Fibroblast of lung (primary cell): ENCODE measurements at regions not wholly inside any gene's neighbourhood (a gene's known extent, or its start where the extent isn't known, plus 50 kb on each side); places are given as distances from the start of the nearest gene placed in this dataset.

Experiments
- CTCF ChIP-seq, 2 donors: IDR thresholded peaks in 1 of 2; conservative IDR thresholded peaks in 1 of 2; 1 replicate in 1 of 2; 2 replicates in 1 of 2; pipeline ENCODE4 v1.5.1; 2011 to 2012; ENCODE audit warnings: low read length in 2 of 2, control low read depth in 1 of 2, inconsistent platforms in 1 of 2, low read depth in 1 of 2, mild to moderate bottlenecking in 1 of 2
- EZH2 ChIP-seq: IDR thresholded peaks from 2 replicates; pipeline ENCODE4 v1.5.1; 2012; ENCODE audit warnings: low read length, control low read depth, mild to moderate bottlenecking; ENCODE audit errors: missing control alignments

- TF ChIP-seq CTCF (conservative IDR thresholded peaks at IDR 0.05 in 1 of 2, IDR thresholded peaks at IDR 0.05 in 1 of 2; ENCODE audit: low read depth in 1 of 2, low read length in 2 of 2) (no peak), EZH2 (no peak)
Observed at GRCh38 chr14:65200454-65200853, 98.1 kb upstream of the MAX start.
